Activated naive CD4-positive, alpha-beta T cell treated with anti-CD3 and anti-CD28 coated beads, Interleukin-2, amount 10 ng/mL, durations not matched to agents 7 days and 5 days (primary cell): ENCODE measurements at regions not wholly inside any gene's neighbourhood (a gene's known extent, or its start where the extent isn't known, plus 50 kb on each side); places are given as distances from the start of the nearest gene placed in this dataset.

Experiments used
- CTCF ChIA-PET: fragments of 350-600 bp; sonication (Branson Sonifier 250); formaldehyde crosslinking; loops from one replicate; lab custom pipeline; 2021; ENCODE audit warnings: antibody characterized with exemption; lab: Charles Lee
- DNase-seq: peaks from one replicate; pipeline ENCODE4 v3.0.0-alpha.2; 2020
- H3K27ac Mint-ChIP-seq: one replicate; pipeline ENCODE4 v1.8.0; 2021; ENCODE audit warnings: mild to moderate bottlenecking, moderate library complexity, mixed read lengths
- H3K27me3 Mint-ChIP-seq: one replicate; pipeline ENCODE4 v1.8.0; 2021; ENCODE audit warnings: mild to moderate bottlenecking, mixed read lengths
- H3K36me3 Mint-ChIP-seq: one replicate; pipeline ENCODE4 v1.8.0; 2021; ENCODE audit warnings: mixed read lengths
- H3K4me1 Mint-ChIP-seq: one replicate; pipeline ENCODE4 v1.8.0; 2021; ENCODE audit warnings: mixed read lengths
- H3K4me3 Mint-ChIP-seq: one replicate; pipeline ENCODE4 v1.8.0; 2021; ENCODE audit warnings: mild to moderate bottlenecking, moderate library complexity, mixed read lengths
- H3K9me3 Mint-ChIP-seq: one replicate; pipeline ENCODE4 v1.8.0; 2021; ENCODE audit warnings: mixed read lengths

DNA sequence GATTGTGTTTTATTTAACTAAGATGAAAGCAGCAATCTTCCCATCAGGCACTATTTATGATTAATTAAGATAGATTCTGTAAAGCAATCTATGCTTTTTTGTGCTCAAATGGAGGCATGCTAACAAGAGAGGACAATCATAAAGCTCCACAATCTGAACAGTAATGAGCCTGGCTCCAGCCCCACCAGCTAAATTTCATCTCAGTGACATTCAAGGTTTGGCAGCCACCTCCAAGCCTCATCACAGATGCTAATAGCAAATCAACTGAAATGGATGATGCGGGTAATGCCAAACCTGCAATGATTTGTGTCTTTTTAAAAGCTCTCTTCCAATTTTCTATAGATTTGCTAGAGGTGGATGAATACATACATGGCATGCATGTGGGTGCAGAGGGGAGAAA is 456.6 kb downstream of the TDRD15 start:
- peaks cover 19% of the 10 kb centered on the region for H3K9me3 Mint-ChIP-seq
- no peak overlapping the region for H3K4me3 Mint-ChIP-seq
- CTCF ChIA-PET, result no interaction called here
- no peak overlapping the region for H3K27ac Mint-ChIP-seq
- no peak for DNase-seq
- H3K36me3 Mint-ChIP-seq, result no peaks in the 10 kb centered on the region
- no peaks in the 10 kb centered on the region for H3K4me1 Mint-ChIP-seq
- no peaks in the 10 kb centered on the region for H3K27me3 Mint-ChIP-seq

DNA sequence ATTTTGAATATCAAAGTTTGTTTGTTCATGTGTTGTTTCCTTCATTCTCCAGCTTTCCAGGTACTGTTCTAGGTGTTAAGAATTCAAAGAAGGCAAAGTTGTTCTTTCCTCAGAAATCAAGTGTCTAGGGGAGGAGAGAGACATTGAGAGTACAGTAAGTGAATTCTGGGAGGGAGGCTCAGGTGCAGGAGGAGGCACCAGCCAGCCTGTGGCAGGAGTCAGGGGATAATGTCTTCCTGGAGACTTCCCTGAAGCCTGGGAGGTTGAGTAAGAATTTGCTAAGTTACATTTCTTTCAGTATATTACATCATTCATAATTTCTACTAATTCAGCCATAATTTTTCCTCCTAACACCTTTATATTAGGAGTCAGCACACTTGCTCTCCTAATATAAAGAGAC is 462.1 kb downstream of the TDRD15 start:
- H3K4me3 Mint-ChIP-seq, result no peak overlapping the region
- H3K36me3 Mint-ChIP-seq, result no peaks in the 10 kb centered on the region
- CTCF ChIA-PET, result no interaction called here
- DNase-seq, result no peak
- no peaks in the 10 kb centered on the region for H3K4me1 Mint-ChIP-seq
- peaks cover 8% of the 10 kb centered on the region for H3K9me3 Mint-ChIP-seq
- H3K27me3 Mint-ChIP-seq, result no peaks in the 10 kb centered on the region
- H3K27ac Mint-ChIP-seq, result no peak overlapping the region

DNA sequence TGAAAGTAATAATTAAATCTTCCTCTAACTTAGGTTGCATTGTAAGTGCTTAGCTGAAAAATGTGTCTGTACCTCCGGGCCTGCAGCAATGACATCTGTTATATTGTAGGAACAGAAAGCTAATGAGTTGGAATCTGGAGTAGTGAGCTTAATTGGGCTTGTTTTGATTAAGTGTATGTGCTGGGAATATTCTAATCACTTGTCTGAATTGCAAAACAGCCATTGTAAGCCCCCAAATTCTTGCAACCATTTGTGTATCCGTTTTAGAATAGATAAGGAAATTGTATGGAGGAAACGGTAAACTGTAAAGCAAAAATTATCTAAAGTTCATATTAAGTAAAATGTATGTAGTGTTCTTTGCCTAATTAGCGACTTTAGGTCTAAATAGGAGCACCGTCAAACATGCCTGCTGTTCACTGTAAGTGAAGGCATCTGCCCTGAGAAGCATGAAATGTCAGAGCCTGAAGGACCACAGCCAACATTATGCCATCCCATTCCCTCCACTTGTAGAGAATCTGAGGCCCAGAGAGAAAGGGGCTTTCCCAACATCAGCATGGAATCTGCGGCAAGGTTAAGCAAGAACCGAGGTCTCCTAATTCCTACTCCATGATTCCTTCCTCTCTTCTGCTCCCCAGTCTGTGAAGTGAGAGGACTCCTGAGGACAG is 466.4 kb downstream of the TDRD15 start:
- H3K4me1 Mint-ChIP-seq, result no peaks in the 10 kb centered on the region
- CTCF ChIA-PET, result no interaction called here
- no peaks in the 10 kb centered on the region for H3K27me3 Mint-ChIP-seq
- peaks cover 7% of the 10 kb centered on the region for H3K9me3 Mint-ChIP-seq
- no peak overlapping the region for H3K4me3 Mint-ChIP-seq
- no peak overlapping the region for H3K27ac Mint-ChIP-seq
- no peaks in the 10 kb centered on the region for H3K36me3 Mint-ChIP-seq
- no peak for DNase-seq

DNA sequence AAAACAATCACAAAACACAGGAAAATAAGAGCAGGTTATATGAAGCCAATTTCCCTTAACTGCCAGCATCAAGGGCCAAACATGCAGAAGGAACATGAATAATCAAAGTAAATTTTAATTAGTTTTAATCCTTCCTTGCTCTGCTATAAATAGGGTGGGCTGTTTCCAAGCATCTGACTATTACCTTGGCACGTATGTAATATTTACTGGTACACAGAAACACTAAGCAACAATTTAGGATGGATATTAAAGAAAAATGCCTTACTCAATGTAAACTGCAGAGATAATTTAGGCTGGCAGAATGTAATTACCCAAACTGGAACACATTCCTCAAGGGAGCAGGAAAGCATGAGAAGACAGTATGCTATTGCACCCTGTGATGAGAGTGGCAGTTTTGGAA is 468.2 kb downstream of the TDRD15 start:
- Mint-ChIP-seq H3K27me3 (no peaks in the 10 kb centered on the region), H3K27ac (no peak overlapping the region), H3K36me3 (no peaks in the 10 kb centered on the region), H3K9me3 (peaks cover 11% of the 10 kb centered on the region), H3K4me1 (no peaks in the 10 kb centered on the region), H3K4me3 (no peak overlapping the region)
- CTCF ChIA-PET, result no interaction called here
- DNase-seq, result no peak

DNA sequence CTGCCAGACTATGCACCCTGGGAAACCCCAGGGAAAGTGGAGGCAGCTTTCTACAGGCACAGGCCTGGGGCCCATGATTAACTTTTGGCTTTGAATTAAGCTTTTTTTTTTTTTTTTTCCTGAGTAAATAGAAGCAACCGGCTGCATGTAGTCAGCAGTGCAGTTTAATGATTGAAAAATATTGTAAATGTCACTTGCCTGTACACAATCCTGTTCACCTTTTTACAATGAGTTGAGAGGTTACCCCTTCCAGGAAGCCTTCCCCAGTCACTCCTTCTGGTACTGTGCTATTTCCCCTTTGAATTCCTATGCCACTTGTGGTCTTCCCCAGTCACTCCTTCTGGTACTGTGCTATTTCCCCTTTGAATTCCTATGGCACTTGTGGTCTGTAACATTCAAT is 475.6 kb downstream of the TDRD15 start:
- CTCF ChIA-PET, result interaction anchor here (0.6 kb wide), 1 partner anchor 612 kb away, joined by 3 read pairs; no protein-coding TSS in a partner anchor
- Mint-ChIP-seq H3K27me3 (no peaks in the 10 kb centered on the region), H3K9me3 (peaks cover 7% of the 10 kb centered on the region), H3K36me3 (no peaks in the 10 kb centered on the region), H3K27ac (no peak overlapping the region), H3K4me3 (no peak overlapping the region), H3K4me1 (no peaks in the 10 kb centered on the region)
- DNase-seq, result no peak

DNA sequence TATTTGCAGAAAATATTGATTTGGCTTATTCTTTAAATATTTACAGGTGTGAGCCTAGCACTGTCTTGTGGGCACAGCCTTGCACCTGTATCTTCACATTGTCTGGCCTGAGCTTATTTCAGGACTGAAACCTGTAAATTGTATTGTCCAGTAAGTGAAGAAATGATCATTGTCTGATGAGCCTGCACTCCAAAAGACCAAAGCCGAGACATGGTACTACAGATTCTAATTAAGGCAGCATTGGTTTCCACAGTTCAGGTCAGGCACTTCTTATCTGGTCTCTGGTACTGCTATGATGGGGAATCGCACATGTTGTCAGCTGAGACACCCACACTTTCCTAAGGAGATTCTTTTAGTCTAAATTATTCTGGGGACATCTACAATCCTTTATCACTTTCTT is 479.0 kb downstream of the TDRD15 start:
- no peak overlapping the region for H3K27ac Mint-ChIP-seq
- CTCF ChIA-PET, result no interaction called here
- no peaks in the 10 kb centered on the region for H3K36me3 Mint-ChIP-seq
- no peak overlapping the region for H3K4me3 Mint-ChIP-seq
- no peak for DNase-seq
- no peaks in the 10 kb centered on the region for H3K27me3 Mint-ChIP-seq
- H3K4me1 Mint-ChIP-seq, result no peaks in the 10 kb centered on the region
- peaks cover 4% of the 10 kb centered on the region for H3K9me3 Mint-ChIP-seq

DNA sequence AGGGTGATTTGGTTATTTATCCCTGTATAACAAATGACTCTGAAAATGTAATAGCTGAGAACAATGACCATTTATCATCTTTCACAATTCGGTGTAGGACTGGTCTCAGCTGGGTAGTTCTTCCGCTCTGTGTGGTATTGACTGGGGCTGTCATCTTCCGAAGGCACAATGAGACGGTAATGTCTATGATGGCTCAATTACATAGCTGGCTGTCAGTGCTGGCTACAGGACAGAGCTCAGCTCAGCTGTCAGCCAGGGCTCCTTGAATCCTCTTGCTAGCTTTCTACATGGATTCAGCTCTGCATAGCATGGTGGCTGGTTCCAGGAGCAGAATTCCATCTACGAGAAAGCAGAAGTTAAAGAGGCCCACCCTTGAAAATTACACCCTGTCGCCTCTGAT is 483.8 kb downstream of the TDRD15 start:
- Mint-ChIP-seq H3K27me3 (no peaks in the 10 kb centered on the region), H3K4me3 (no peak overlapping the region), H3K36me3 (no peaks in the 10 kb centered on the region), H3K9me3 (peaks cover 9% of the 10 kb centered on the region), H3K27ac (no peak overlapping the region), H3K4me1 (no peaks in the 10 kb centered on the region)
- no peak for DNase-seq
- CTCF ChIA-PET, result no interaction called here

DNA sequence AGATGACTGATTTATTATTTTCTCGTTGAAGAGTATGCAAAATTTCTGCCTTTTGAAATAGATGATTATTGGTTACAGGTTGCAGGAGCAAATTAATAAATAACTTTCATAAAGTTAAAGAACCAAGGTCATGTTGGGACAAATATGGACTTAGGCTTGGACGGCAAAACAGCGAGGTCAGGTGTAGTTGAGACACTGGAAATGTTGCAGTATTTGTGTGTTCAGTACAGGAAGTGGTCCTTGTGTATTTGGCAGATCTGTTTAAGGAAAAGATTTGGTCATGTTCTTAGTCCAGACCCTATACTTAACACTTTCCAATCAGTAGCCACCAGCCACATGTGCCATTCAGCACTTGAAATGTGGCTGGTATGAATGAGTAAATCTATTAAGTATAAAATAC is 486.5 kb downstream of the TDRD15 start:
- Mint-ChIP-seq H3K27ac (no peak overlapping the region), H3K27me3 (no peaks in the 10 kb centered on the region), H3K4me3 (no peak overlapping the region), H3K9me3 (peaks cover 6% of the 10 kb centered on the region), H3K4me1 (no peaks in the 10 kb centered on the region), H3K36me3 (no peaks in the 10 kb centered on the region)
- CTCF ChIA-PET, result no interaction called here
- DNase-seq, result no peak

DNA sequence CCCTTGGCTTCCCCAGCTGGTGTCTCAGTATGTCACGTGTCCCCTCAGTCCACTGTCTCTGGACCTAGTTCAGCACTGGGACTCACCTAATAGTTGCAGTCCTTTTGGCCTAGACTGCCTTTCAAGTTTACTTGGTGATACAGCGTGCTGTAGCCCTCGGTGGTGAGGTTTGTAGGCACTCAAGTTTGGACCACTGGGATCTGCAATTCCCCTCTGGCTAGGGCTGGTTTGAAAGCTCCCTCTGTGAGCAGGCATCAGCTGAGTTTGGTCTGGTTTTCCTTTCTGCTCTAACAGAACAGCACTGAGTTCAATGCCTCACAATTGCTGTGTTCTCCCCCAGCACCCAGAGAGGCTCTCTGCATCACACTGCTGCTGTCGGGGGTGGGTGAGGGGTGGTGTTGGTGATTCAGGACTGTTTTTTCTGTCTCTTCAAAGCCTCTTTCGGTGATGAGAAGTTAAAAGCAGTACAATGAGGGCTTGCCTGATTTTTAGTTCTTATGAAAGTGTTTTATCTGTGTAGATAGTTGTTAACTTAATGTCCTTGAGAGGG is 494.2 kb downstream of the TDRD15 start:
- CTCF ChIA-PET, result no interaction called here
- Mint-ChIP-seq H3K4me1 (no peaks in the 10 kb centered on the region), H3K4me3 (no peak overlapping the region), H3K9me3 (peaks cover 3% of the 10 kb centered on the region), H3K27me3 (no peaks in the 10 kb centered on the region), H3K36me3 (no peaks in the 10 kb centered on the region), H3K27ac (no peak overlapping the region)
- DNase-seq, result no peak

DNA sequence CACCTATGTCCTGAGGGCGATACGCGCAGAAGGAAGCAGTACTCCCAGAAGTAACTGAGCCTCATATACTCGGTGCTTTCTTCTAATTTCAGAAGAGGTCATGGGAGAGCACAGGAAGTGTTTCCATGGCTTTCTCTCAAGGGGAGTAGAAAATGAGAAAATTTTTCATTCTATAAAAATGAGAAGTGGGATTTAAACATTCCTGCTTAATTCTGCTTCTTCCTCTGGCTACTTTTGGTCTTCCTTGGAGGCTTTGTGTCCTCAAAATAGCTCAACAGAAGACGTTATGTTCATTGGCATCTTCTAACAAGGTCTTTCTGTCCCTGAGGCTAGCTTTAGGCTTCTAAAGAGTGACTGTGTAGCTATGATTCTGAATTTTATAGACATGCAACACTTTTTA is 497.0 kb downstream of the TDRD15 start:
- DNase-seq, result no peak
- Mint-ChIP-seq H3K4me1 (no peaks in the 10 kb centered on the region), H3K27me3 (no peaks in the 10 kb centered on the region)

DNA sequence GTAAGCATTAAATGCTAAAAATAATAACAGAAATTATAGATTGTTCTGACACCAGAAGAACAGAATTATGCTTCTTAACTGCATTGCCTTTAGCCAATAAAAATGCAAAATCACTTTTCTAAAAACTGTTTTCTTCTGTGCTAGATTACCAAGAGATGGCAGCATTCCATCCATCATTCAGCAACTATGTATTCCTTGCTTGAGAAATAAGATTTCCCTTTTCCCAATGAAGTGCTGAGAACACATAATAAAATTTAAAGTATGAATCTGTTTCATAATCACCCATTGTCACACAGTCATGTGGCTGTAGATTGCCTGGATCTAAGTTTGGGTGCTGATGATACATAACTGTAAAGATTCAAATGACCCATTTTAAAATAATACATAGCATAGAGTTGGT is 504.2 kb downstream of the TDRD15 start:
- DNase-seq, result no peak
- no peaks in the 10 kb centered on the region for H3K27me3 Mint-ChIP-seq
- H3K27ac Mint-ChIP-seq, result no peak overlapping the region
- peaks cover 2% of the 10 kb centered on the region for H3K9me3 Mint-ChIP-seq
- CTCF ChIA-PET, result no interaction called here
- no peaks in the 10 kb centered on the region for H3K4me1 Mint-ChIP-seq
- H3K4me3 Mint-ChIP-seq, result no peak overlapping the region
- no peaks in the 10 kb centered on the region for H3K36me3 Mint-ChIP-seq

More for the DNA sequence above, 497.0 kb downstream of the TDRD15 start:
- Mint-ChIP-seq H3K36me3 (no peaks in the 10 kb centered on the region), H3K9me3 (peaks cover 5% of the 10 kb centered on the region), H3K4me3 (no peak overlapping the region), H3K27ac (no peak overlapping the region)
- CTCF ChIA-PET, result no interaction called here

DNA sequence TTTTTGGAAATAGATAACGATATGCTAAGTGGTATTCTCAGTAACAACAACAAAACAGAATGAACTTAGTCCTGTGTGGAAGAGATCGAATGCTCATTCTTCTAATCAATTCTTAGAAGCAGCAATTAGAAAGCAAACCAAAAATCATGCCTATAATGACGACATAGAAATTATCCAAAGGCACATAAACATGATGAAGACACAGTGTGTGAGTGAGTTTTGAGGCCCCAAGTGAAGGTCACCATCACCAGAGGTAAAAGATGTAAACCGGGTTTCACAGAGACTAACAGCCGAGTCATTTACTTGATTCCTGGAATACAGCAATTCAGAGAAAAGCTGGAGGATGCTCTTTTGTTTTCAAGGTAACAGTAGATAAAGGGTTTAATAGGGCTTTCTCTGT is 509.2 kb downstream of the TDRD15 start:
- H3K36me3 Mint-ChIP-seq, result no peaks in the 10 kb centered on the region
- CTCF ChIA-PET, result no interaction called here
- no peak overlapping the region for H3K27ac Mint-ChIP-seq
- peaks cover 2% of the 10 kb centered on the region for H3K9me3 Mint-ChIP-seq
- no peak for DNase-seq
- H3K27me3 Mint-ChIP-seq, result no peaks in the 10 kb centered on the region
- no peak overlapping the region for H3K4me3 Mint-ChIP-seq
- no peaks in the 10 kb centered on the region for H3K4me1 Mint-ChIP-seq

DNA sequence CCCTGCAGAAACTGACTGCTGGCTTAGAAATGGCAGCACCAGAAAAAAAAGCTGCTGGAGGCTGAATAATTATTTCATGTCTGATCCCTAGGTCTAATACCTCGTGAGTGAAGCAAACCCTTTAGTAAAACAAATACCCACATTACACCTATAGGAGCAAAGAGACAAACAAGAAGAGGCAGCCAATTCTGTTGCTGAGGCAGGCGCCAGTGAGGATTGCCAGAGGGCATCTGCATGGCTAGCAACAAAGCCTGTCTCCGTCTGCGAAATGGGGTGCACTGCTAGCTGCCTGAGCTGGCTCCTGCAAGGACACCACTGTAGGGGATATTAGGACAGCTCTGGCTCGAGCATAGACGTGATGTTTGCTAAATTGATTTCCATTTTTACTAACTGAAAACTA is 509.7 kb downstream of the TDRD15 start:
- H3K36me3 Mint-ChIP-seq, result no peaks in the 10 kb centered on the region
- H3K4me1 Mint-ChIP-seq, result no peaks in the 10 kb centered on the region
- CTCF ChIA-PET, result no interaction called here
- H3K27ac Mint-ChIP-seq, result no peak overlapping the region
- H3K9me3 Mint-ChIP-seq, result peaks cover 2% of the 10 kb centered on the region
- H3K27me3 Mint-ChIP-seq, result no peaks in the 10 kb centered on the region
- H3K4me3 Mint-ChIP-seq, result no peak overlapping the region
- DNase-seq, result no peak

DNA sequence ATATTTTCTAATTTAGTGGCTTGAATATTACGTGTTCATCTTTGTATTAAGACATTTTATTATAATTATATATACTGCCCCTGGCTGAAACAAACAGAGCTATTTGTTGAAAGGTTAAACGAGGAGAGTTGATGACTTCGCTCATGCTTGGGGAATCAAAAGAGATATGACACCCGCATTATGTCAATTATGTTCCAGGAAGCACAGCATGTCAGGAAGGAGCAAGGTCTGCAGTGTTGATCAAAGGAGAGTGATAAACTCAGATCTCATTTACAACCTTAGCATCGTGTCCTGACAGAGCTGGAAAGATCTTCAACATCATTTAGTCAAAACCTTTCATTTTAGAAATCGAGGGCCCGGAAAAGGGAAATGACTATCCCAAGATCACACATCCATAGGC is 510.1 kb downstream of the TDRD15 start:
- Mint-ChIP-seq H3K27ac (no peak overlapping the region), H3K4me3 (no peak overlapping the region), H3K27me3 (no peaks in the 10 kb centered on the region), H3K36me3 (no peaks in the 10 kb centered on the region), H3K9me3 (peaks cover 2% of the 10 kb centered on the region), H3K4me1 (no peaks in the 10 kb centered on the region)
- CTCF ChIA-PET, result no interaction called here
- DNase-seq, result no peak

DNA sequence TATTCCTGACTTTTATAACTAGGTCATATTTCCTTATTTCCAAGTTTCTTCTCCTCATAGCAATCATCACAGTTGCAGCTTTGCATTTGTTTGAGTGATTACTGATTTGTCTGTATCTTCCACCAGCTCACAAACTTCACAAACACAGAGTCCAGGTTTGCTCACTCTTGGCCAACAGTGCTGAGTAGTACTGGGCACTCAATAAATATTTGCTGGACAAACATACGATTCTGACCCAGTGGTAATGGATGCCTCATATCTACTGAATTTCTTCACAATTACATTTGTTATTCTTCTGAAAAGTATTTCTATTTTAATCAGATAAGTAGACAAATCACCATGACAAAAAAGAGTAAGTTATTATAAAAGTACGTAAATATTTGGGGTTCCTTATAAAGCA is 516.3 kb downstream of the TDRD15 start:
- Mint-ChIP-seq H3K9me3 (peaks cover 6% of the 10 kb centered on the region), H3K27me3 (no peaks in the 10 kb centered on the region), H3K27ac (no peak overlapping the region), H3K4me1 (no peaks in the 10 kb centered on the region), H3K36me3 (no peaks in the 10 kb centered on the region), H3K4me3 (no peak overlapping the region)
- CTCF ChIA-PET, result no interaction called here
- no peak for DNase-seq
